ENCODE measurements at regions not wholly inside any gene's neighbourhood (a gene's known extent, or its start where the extent isn't known, plus 50 kb on each side); places are given as distances from the start of the nearest gene placed in this dataset.

DNA sequence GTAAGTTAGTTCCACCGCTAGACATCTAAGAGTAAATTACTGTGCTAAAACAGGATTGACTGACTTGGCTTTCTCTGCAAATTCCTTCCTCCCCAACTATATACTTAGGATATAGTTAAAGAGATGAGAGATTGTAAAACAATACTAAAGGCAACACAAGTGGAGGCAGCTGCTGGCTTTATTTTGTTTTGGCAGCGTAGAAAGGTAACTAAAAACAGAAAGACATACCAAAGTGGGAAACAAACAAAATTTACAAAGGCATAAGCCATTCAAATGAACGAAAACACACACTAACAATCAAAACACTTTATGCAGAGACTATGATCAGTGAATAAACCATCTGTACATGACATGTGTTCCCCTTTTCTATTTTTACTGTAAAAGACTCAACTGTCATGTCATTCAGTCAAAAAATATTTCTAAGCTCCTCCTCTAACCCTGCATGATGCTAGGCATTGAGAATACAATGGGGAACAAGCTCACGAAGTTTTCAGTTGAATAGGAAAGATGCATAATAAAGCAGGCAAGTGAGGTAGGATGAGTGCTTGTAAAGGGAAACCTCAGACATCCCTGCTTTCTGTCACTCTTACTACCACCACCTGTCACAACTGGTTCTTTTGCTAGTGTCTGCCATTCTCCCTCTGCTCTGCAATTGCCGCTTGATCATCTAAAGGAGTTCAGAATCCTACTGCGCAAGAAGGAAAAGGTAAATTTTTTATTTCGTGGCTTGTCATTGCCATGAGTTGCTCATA is 64.2 kb upstream of the COL1A2 start:
- TF ChIP-seq, protein P1, sequence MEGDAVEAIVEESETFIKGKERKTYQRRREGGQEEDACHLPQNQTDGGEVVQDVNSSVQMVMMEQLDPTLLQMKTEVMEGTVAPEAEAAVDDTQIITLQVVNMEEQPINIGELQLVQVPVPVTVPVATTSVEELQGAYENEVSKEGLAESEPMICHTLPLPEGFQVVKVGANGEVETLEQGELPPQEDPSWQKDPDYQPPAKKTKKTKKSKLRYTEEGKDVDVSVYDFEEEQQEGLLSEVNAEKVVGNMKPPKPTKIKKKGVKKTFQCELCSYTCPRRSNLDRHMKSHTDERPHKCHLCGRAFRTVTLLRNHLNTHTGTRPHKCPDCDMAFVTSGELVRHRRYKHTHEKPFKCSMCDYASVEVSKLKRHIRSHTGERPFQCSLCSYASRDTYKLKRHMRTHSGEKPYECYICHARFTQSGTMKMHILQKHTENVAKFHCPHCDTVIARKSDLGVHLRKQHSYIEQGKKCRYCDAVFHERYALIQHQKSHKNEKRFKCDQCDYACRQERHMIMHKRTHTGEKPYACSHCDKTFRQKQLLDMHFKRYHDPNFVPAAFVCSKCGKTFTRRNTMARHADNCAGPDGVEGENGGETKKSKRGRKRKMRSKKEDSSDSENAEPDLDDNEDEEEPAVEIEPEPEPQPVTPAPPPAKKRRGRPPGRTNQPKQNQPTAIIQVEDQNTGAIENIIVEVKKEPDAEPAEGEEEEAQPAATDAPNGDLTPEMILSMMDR (conservative IDR thresholded peaks at IDR 0.05; ENCODE audit: low read depth, low read length), result no peak
- TF ChIP-seq POLR2A (IDR thresholded peaks at IDR 0.05; ENCODE audit: low read depth, low read length), result no peak
- no peak for TF ChIP-seq FOS (IDR thresholded peaks at IDR 0.05; ENCODE audit: low read depth, low read length)

All from IMR-90 (cell line).